Gastrocnemius medialis (tissue), 4 donors: ENCODE measurements at regions not wholly inside any gene's neighbourhood (a gene's known extent, or its start where the extent isn't known, plus 50 kb on each side); places are given as distances from the start of the nearest gene placed in this dataset.

Experiments used
- POLR2A ChIP-seq, 2 donors: fragments of 450-650 bp; IDR thresholded peaks; one replicate each; pipeline ENCODE4 v1.6.1; 2017; ENCODE audit warnings: antibody characterized with exemption in 2 of 2, mild to moderate bottlenecking in 2 of 2, moderate library complexity in 2 of 2
- TF ChIP-seq, protein P1 (sequence below), 5 experiments: fragments of 450-650 bp in 3 of 5; fragments of 200-600 bp in 2 of 5; sonication (generic) in 2 of 5; IDR thresholded peaks in 4 of 5; conservative IDR thresholded peaks in 1 of 5; 1 replicate in 4 of 5; 2 replicates in 1 of 5; pipeline ENCODE4 v1.5.1; 2016 to 2019; ENCODE audit warnings: antibody characterized with exemption in 5 of 5, mild to moderate bottlenecking in 3 of 5, moderate library complexity in 3 of 5

DNA sequence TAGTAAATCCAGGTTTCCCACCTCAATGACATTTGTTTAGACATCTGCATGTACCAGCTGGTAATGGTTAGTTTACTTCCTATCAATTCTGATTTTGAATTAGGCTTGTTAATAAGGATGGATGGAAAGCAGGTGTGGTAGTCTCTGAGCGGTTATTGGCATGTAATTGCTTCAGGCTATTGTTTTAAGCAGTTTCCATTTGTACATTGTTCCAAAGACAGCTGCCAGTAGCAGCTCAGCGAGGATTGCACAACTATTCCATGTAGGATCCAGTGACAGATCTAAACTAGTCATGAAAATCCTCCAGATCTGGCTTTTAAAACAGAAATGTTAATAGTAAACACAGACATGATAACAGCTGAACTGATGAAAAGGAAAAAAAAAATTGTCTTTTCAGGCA lies 436.0 kb upstream of the ADARB2 start:
- TF ChIP-seq, protein P1, sequence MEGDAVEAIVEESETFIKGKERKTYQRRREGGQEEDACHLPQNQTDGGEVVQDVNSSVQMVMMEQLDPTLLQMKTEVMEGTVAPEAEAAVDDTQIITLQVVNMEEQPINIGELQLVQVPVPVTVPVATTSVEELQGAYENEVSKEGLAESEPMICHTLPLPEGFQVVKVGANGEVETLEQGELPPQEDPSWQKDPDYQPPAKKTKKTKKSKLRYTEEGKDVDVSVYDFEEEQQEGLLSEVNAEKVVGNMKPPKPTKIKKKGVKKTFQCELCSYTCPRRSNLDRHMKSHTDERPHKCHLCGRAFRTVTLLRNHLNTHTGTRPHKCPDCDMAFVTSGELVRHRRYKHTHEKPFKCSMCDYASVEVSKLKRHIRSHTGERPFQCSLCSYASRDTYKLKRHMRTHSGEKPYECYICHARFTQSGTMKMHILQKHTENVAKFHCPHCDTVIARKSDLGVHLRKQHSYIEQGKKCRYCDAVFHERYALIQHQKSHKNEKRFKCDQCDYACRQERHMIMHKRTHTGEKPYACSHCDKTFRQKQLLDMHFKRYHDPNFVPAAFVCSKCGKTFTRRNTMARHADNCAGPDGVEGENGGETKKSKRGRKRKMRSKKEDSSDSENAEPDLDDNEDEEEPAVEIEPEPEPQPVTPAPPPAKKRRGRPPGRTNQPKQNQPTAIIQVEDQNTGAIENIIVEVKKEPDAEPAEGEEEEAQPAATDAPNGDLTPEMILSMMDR (IDR thresholded peaks at IDR 0.05 in 4 of 5, conservative IDR thresholded peaks at IDR 0.05 in 1 of 5) = no peak
- TF ChIP-seq POLR2A (IDR thresholded peaks at IDR 0.05) = no peak
